Caco-2 (cell line): ENCODE measurements at regions not wholly inside any gene's neighbourhood (a gene's known extent, or its start where the extent isn't known, plus 50 kb on each side); places are given as distances from the start of the nearest gene placed in this dataset.

Source experiments
- BruUV-seq: library from RNA; stranded (reverse); fragments of 400-500 nt; replicated peaks from 2 replicates; lab custom pipeline; 2021; lab: Mats Ljungman, UMichigan
- CTCF ChIA-PET: fragments of 300-600 bp; sonication (Branson Sonifier 250); formaldehyde crosslinking; loops from one replicate; lab custom pipeline; 2022; ENCODE audit warnings: antibody characterized with exemption; lab: Charles Lee
- POLR2A ChIA-PET: fragments of 300-600 bp; sonication (Branson Sonifier 250); formaldehyde crosslinking; loops from one replicate; lab custom pipeline; 2022; ENCODE audit warnings: antibody characterized with exemption; lab: Charles Lee
- DNase-seq, 2 experiments: peaks; one replicate each; pipeline versions ENCODE4 v3.0.0 to v3.0.0-alpha.2; 2020 to 2022
- H3K27me3 ChIP-seq: replicated peaks from 2 replicates; pipeline ENCODE4 v1.6.0; 2011; ENCODE audit warnings: low read length; ENCODE audit not compliant: control insufficient read depth, insufficient read depth
- H3K36me3 ChIP-seq: 2 replicates; pipeline ENCODE4 v1.5.1; 2011; ENCODE audit warnings: low read length; ENCODE audit not compliant: control insufficient read depth, insufficient read depth
- H3K4me1 ChIP-seq: fragments of 250-450 bp; sonication (Bioruptor Pico); 2 replicates; pipeline ENCODE4 v1.5.1; 2020; ENCODE audit warnings: mild to moderate bottlenecking
- H3K4me3 ChIP-seq: 2 replicates; pipeline ENCODE4 v1.5.1; 2011; ENCODE audit warnings: low read depth, mild to moderate bottlenecking, control low read depth, low read length
- H3K9me3 ChIP-seq: fragments of 250-450 bp; sonication (Bioruptor Pico); 2 replicates; pipeline ENCODE4 v1.5.1; 2020; ENCODE audit warnings: mild to moderate bottlenecking, moderate library complexity
- H3K27ac Mint-ChIP-seq: one replicate; pipeline ENCODE4 v1.8.0; 2022; ENCODE audit warnings: mixed read lengths; ENCODE audit not compliant: unreplicated experiment
- H3K27me3 Mint-ChIP-seq: one replicate; pipeline ENCODE4 v1.8.0; 2022; ENCODE audit warnings: mixed read lengths; ENCODE audit not compliant: insufficient read depth, unreplicated experiment
- H3K36me3 Mint-ChIP-seq: one replicate; pipeline ENCODE4 v1.8.0; 2022; ENCODE audit warnings: mild to moderate bottlenecking, mixed read lengths; ENCODE audit not compliant: insufficient read depth, unreplicated experiment
- H3K4me1 Mint-ChIP-seq: one replicate; pipeline ENCODE4 v1.8.0; 2022; ENCODE audit warnings: low read depth, mixed read lengths; ENCODE audit not compliant: unreplicated experiment
- H3K4me3 Mint-ChIP-seq: one replicate; pipeline ENCODE4 v1.8.0; 2022; ENCODE audit warnings: mild to moderate bottlenecking, moderate library complexity, mixed read lengths; ENCODE audit not compliant: unreplicated experiment
- H3K9me3 Mint-ChIP-seq: one replicate; pipeline ENCODE4 v1.8.0; 2022; ENCODE audit warnings: mixed read lengths; ENCODE audit not compliant: unreplicated experiment
- CTCF ChIP-seq, 2 experiments: fragments of 200-600 bp in 1 of 2; IDR thresholded peaks; 1 replicate in 1 of 2; 2 replicates in 1 of 2; pipeline versions ENCODE4 v1.5.1 to v1.8.0; 2011 to 2022; ENCODE audit warnings: antibody characterized with exemption in 1 of 2, control low read depth in 1 of 2, inconsistent platforms in 1 of 2, low read depth in 1 of 2, low read length in 1 of 2, mild to moderate bottlenecking in 1 of 2, moderate library complexity in 1 of 2; ENCODE audit not compliant: insufficient read depth in 1 of 2, severe bottlenecking in 1 of 2, unreplicated experiment in 1 of 2
- intact Hi-C: fragments of 100-400 bp; cut with micrococcal nuclease; formaldehyde crosslinking; loops from one replicate; pipeline ENCODE4 v1.10.0; 2022; ENCODE audit not compliant: unreplicated experiment

GRCh38 chr15:70355275-70355795, 257.6 kb upstream of the TLE3 start:
- H3K4me1 Mint-ChIP-seq: peaks cover 6% of the 10 kb centered on the region
- no peak for DNase-seq
- CTCF ChIA-PET: no interaction called here
- no peak overlapping the region for H3K27ac Mint-ChIP-seq
- Histone ChIP-seq H3K4me3 (no peak overlapping the region), H3K9me3 (no peaks in the 10 kb centered on the region), H3K4me1 (peaks cover 3% of the 10 kb centered on the region; the same call in 1 of the 2 replicates), H3K36me3 (no peaks in the 10 kb centered on the region), H3K27me3 (no peaks in the 10 kb centered on the region)
- no peak overlapping the region for H3K4me3 Mint-ChIP-seq
- intact Hi-C loops: no loop called here
- H3K36me3 Mint-ChIP-seq: no peaks in the 10 kb centered on the region
- POLR2A ChIA-PET: no interaction called here
- no TSS peak for BruUV-seq
- H3K9me3 Mint-ChIP-seq: no peaks in the 10 kb centered on the region
- H3K27me3 Mint-ChIP-seq: no peaks in the 10 kb centered on the region
- peak; percentile 28 to 46 for TF ChIP-seq CTCF (IDR thresholded peaks at IDR 0.05; ENCODE audit: insufficient read depth in 1 of 2, low read depth in 1 of 2, low read length in 1 of 2, severe bottlenecking in 1 of 2, unreplicated experiment in 1 of 2)

- no peaks in the 10 kb centered on the region for H3K9me3 Mint-ChIP-seq
Observed at GRCh38 chr15:70354346-70354905, 256.7 kb upstream of the TLE3 start.

GRCh38 chr15:70353606-70354345, 256.1 kb upstream of the TLE3 start:
- no peak for DNase-seq
- intact Hi-C loops: no loop called here
- H3K4me1 Mint-ChIP-seq: peaks cover 6% of the 10 kb centered on the region
- no peak overlapping the region for H3K4me3 Mint-ChIP-seq
- H3K4me3 ChIP-seq: no peak overlapping the region
- no peaks in the 10 kb centered on the region for H3K9me3 Mint-ChIP-seq
- H3K27me3 Mint-ChIP-seq: no peaks in the 10 kb centered on the region
- H3K4me1 ChIP-seq: peaks cover 3% of the 10 kb centered on the region; the same call in 1 of the 2 replicates
- no peaks in the 10 kb centered on the region for H3K9me3 ChIP-seq
- H3K36me3 Mint-ChIP-seq: no peaks in the 10 kb centered on the region
- no peaks in the 10 kb centered on the region for H3K36me3 ChIP-seq
- TF ChIP-seq CTCF (IDR thresholded peaks at IDR 0.05; ENCODE audit: insufficient read depth in 1 of 2, low read depth in 1 of 2, low read length in 1 of 2, severe bottlenecking in 1 of 2, unreplicated experiment in 1 of 2): no peak
- BruUV-seq: no TSS peak
- ChIA-PET CTCF (no interaction called here), POLR2A (no interaction called here)
- H3K27me3 ChIP-seq: no peaks in the 10 kb centered on the region
- no peak overlapping the region for H3K27ac Mint-ChIP-seq

More at GRCh38 chr15:70354346-70354905, 256.7 kb upstream of the TLE3 start:
- no TSS peak for BruUV-seq
- no peak overlapping the region for H3K4me3 ChIP-seq
- H3K4me1 ChIP-seq: peaks cover 3% of the 10 kb centered on the region; the same call in 1 of the 2 replicates
- Mint-ChIP-seq H3K27me3 (no peaks in the 10 kb centered on the region), H3K36me3 (no peaks in the 10 kb centered on the region), H3K4me3 (no peak overlapping the region), H3K4me1 (peaks cover 6% of the 10 kb centered on the region), H3K27ac (no peak overlapping the region)
- CTCF ChIA-PET: no interaction called here
- no peaks in the 10 kb centered on the region for H3K36me3 ChIP-seq
- TF ChIP-seq CTCF (IDR thresholded peaks at IDR 0.05; ENCODE audit: insufficient read depth in 1 of 2, low read depth in 1 of 2, low read length in 1 of 2, severe bottlenecking in 1 of 2, unreplicated experiment in 1 of 2): no peak
- POLR2A ChIA-PET: no interaction called here
- H3K9me3 ChIP-seq: no peaks in the 10 kb centered on the region
- H3K27me3 ChIP-seq: no peaks in the 10 kb centered on the region
- intact Hi-C loops: no loop called here
- no peak for DNase-seq
